ENCODE measurements at regions not wholly inside any gene's neighbourhood (a gene's known extent, or its start where the extent isn't known, plus 50 kb on each side); places are given as distances from the start of the nearest gene placed in this dataset.

DNA sequence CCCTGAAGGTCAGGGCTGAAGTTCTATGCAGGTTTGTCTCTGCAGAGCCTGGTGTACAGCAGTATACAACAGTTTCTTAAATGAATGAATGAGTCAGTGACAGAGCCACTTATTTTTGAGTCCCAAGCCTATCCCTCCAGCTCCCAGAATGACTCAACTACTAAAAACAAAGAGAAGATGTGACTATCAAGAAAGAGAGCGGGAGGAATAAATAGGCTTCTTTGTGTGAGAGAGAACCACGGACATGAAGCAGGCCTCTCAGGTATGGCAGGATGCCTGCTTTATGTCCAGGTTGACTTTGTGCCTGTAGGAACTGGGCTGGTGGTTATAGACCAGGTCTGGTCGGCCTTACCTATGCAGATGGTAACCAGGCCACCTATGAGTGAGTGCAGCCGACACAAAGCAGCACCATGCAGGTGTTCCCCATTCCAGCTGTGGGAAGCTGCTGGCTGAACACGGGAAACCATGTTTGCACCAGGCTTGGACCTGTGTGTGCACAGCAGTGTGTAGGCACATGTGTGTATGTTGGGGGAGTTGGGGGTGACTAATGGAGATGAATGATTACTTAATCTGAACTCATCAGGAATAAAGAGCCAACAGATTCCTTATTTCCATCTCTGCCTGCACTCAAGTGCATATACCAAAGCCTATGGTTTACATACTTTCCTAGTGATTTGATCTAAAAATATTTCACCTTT is 171.0 kb downstream of the OSR1 start:
- TF ChIP-seq, protein P1, sequence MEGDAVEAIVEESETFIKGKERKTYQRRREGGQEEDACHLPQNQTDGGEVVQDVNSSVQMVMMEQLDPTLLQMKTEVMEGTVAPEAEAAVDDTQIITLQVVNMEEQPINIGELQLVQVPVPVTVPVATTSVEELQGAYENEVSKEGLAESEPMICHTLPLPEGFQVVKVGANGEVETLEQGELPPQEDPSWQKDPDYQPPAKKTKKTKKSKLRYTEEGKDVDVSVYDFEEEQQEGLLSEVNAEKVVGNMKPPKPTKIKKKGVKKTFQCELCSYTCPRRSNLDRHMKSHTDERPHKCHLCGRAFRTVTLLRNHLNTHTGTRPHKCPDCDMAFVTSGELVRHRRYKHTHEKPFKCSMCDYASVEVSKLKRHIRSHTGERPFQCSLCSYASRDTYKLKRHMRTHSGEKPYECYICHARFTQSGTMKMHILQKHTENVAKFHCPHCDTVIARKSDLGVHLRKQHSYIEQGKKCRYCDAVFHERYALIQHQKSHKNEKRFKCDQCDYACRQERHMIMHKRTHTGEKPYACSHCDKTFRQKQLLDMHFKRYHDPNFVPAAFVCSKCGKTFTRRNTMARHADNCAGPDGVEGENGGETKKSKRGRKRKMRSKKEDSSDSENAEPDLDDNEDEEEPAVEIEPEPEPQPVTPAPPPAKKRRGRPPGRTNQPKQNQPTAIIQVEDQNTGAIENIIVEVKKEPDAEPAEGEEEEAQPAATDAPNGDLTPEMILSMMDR (conservative IDR thresholded peaks at IDR 0.05) = no peak
- TF ChIP-seq ZFX (IDR thresholded peaks at IDR 0.05) = no peak
